Uterus (tissue), 2 donors: ENCODE measurements at regions not wholly inside any gene's neighbourhood (a gene's known extent, or its start where the extent isn't known, plus 50 kb on each side); places are given as distances from the start of the nearest gene placed in this dataset.

Experiments used
- POLR2A ChIP-seq, 2 donors: fragments of 450-650 bp; IDR thresholded peaks; one replicate each; pipeline ENCODE4 v1.6.1; 2016; ENCODE audit warnings: antibody characterized with exemption in 2 of 2, mild to moderate bottlenecking in 1 of 2, moderate library complexity in 1 of 2
- TF ChIP-seq, protein P1 (sequence below), 4 experiments: fragments of 200-600 bp in 2 of 4; fragments of 450-650 bp in 2 of 4; sonication (generic) in 2 of 4; IDR thresholded peaks; one replicate each; pipeline ENCODE4 v1.5.1; 2016 to 2019; ENCODE audit warnings: antibody characterized with exemption in 4 of 4, mild to moderate bottlenecking in 2 of 4, moderate library complexity in 1 of 4

DNA sequence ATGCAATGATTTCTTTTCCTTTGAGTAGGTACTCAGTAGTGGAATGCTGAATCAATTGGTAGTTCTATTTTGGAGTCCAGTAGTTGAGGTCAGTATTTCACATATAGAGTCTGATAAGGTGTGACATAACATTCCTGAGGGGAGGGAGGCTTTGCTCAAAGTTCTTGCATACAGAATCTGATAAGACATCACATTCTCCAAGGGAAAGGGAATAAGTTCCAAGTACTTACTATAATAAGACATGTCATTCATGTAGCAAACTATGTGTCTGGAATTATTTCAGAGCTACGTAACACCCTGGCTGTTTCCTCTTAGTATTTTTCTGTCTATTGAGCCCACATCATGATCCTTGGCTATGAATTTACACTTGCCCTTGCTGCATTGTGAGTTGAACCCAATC, 74.3 kb upstream of the POM121L12 start:
- TF ChIP-seq, protein P1, sequence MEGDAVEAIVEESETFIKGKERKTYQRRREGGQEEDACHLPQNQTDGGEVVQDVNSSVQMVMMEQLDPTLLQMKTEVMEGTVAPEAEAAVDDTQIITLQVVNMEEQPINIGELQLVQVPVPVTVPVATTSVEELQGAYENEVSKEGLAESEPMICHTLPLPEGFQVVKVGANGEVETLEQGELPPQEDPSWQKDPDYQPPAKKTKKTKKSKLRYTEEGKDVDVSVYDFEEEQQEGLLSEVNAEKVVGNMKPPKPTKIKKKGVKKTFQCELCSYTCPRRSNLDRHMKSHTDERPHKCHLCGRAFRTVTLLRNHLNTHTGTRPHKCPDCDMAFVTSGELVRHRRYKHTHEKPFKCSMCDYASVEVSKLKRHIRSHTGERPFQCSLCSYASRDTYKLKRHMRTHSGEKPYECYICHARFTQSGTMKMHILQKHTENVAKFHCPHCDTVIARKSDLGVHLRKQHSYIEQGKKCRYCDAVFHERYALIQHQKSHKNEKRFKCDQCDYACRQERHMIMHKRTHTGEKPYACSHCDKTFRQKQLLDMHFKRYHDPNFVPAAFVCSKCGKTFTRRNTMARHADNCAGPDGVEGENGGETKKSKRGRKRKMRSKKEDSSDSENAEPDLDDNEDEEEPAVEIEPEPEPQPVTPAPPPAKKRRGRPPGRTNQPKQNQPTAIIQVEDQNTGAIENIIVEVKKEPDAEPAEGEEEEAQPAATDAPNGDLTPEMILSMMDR (IDR thresholded peaks at IDR 0.05) = no peak
- TF ChIP-seq POLR2A (IDR thresholded peaks at IDR 0.05) = no peak
